GM18520 (cell line): ENCODE measurements at regions not wholly inside any gene's neighbourhood (a gene's known extent, or its start where the extent isn't known, plus 50 kb on each side); places are given as distances from the start of the nearest gene placed in this dataset.
A peak's percentile ranks its signal among the peaks of the same experiment; 100 is the strongest.

Experiments used
- ATAC-seq: cut with Tn5 transposase; IDR thresholded peaks from one replicate; pipeline ENCODE4 v1.9.1; 2021; ENCODE audit not compliant: unreplicated experiment

GRCh38 chr2:36060133-36060532, 295.4 kb upstream of the CRIM1 start:
- ATAC-seq: no peak

- peak; percentile 96 for ATAC-seq
Measured at GRCh38 chr2:36059691-36060090, 295.9 kb upstream of the CRIM1 start.

- ATAC-seq: no peak
Measured at GRCh38 chr2:36058953-36059352, 296.6 kb upstream of the CRIM1 start.

GRCh38 chr2:36058076-36058475, 297.5 kb upstream of the CRIM1 start:
- no peak for ATAC-seq

- ATAC-seq: no peak
Measured at GRCh38 chr2:36052819-36053218, 302.8 kb upstream of the CRIM1 start.

- ATAC-seq: no peak
Measured at GRCh38 chr2:36044411-36044810, 311.2 kb upstream of the CRIM1 start.

- ATAC-seq: no peak
Measured at GRCh38 chr2:36035137-36035536, 320.4 kb upstream of the CRIM1 start.

- no peak for ATAC-seq
Measured at GRCh38 chr2:36032046-36032445, 323.5 kb upstream of the CRIM1 start.

- no peak for ATAC-seq
Measured at GRCh38 chr2:36031471-36031870, 324.1 kb upstream of the CRIM1 start.

GRCh38 chr2:36027616-36028015, 328.0 kb upstream of the CRIM1 start:
- no peak for ATAC-seq

GRCh38 chr2:36013064-36013463, 342.5 kb upstream of the CRIM1 start:
- no peak for ATAC-seq

GRCh38 chr2:36006444-36006843, 349.1 kb upstream of the CRIM1 start:
- no peak for ATAC-seq

- ATAC-seq: no peak
Measured at GRCh38 chr2:36002941-36003340, 352.6 kb upstream of the CRIM1 start.

GRCh38 chr2:35997488-35997887, 358.1 kb upstream of the CRIM1 start:
- ATAC-seq: no peak

- no peak for ATAC-seq
Measured at GRCh38 chr2:35989503-35989902, 366.1 kb upstream of the CRIM1 start.

GRCh38 chr2:35989040-35989439, 366.5 kb upstream of the CRIM1 start:
- ATAC-seq: no peak

- no peak for ATAC-seq
Measured at GRCh38 chr2:35986871-35987270, 368.7 kb upstream of the CRIM1 start.

- ATAC-seq: peak; percentile 87
Measured at GRCh38 chr2:35978218-35978617, 377.4 kb upstream of the CRIM1 start.

- ATAC-seq: no peak
Measured at GRCh38 chr2:35976611-35977010, 379.0 kb upstream of the CRIM1 start.

GRCh38 chr2:35973737-35974132, 381.8 kb upstream of the CRIM1 start:
- ATAC-seq: no peak

GRCh38 chr2:35973132-35973736, 382.3 kb upstream of the CRIM1 start:
- ATAC-seq: no peak

GRCh38 chr2:35963824-35964223, 391.8 kb upstream of the CRIM1 start:
- no peak for ATAC-seq

- no peak for ATAC-seq
Measured at GRCh38 chr2:35963357-35963756, 392.2 kb upstream of the CRIM1 start.
